Stomach smooth muscle (tissue), 2 donors: ENCODE measurements at regions not wholly inside any gene's neighbourhood (a gene's known extent, or its start where the extent isn't known, plus 50 kb on each side); places are given as distances from the start of the nearest gene placed in this dataset.

Experiments used
- H3K27ac ChIP-seq: one replicate; pipeline ENCODE4 v1.7.0; 2013; ENCODE audit warnings: mild to moderate bottlenecking, low read length, inconsistent platforms
- H3K27me3 ChIP-seq, 2 donors: one replicate each; pipeline ENCODE4 v1.7.0; 2013; ENCODE audit warnings: low read length in 2 of 2; ENCODE audit not compliant: insufficient read depth in 2 of 2, control insufficient read depth in 1 of 2
- H3K36me3 ChIP-seq, 2 donors: one replicate each; pipeline ENCODE4 v1.7.0; 2013; ENCODE audit warnings: low read length in 2 of 2; ENCODE audit not compliant: control insufficient read depth in 2 of 2, insufficient read depth in 2 of 2
- H3K4me1 ChIP-seq: one replicate; pipeline ENCODE4 v1.7.0; 2013; ENCODE audit warnings: low read length; ENCODE audit not compliant: control insufficient read depth, insufficient read depth
- H3K4me3 ChIP-seq, 2 donors: one replicate each; pipeline ENCODE4 v1.7.0; 2013; ENCODE audit warnings: low read length in 2 of 2
- H3K9ac ChIP-seq, 2 donors: one replicate each; pipeline ENCODE4 v1.7.0; 2013; ENCODE audit warnings: low read length in 2 of 2, mild to moderate bottlenecking in 1 of 2
- H3K9me3 ChIP-seq, 2 donors: one replicate each; pipeline ENCODE4 v1.7.0; 2013; ENCODE audit warnings: low read length in 2 of 2; ENCODE audit not compliant: control insufficient read depth in 2 of 2
- donor health status: healthy.
- donor health status: Pancreatic carcinoma.

GRCh38 chr14:65153101-65153500 is 50.8 kb upstream of the MAX start:
- H3K27ac ChIP-seq: no peak overlapping the region
- no peak overlapping the region for H3K4me3 ChIP-seq
- H3K36me3 ChIP-seq: no peaks in the 10 kb centered on the region
- no peaks in the 10 kb centered on the region for H3K9me3 ChIP-seq
- peaks cover 8% of the 10 kb centered on the region for H3K4me1 ChIP-seq
- H3K27me3 ChIP-seq: no peaks in the 10 kb centered on the region
- H3K9ac ChIP-seq: no peak overlapping the region

GRCh38 chr14:65156568-65157366 is 54.5 kb upstream of the MAX start:
- Histone ChIP-seq H3K4me1 (peaks cover 8% of the 10 kb centered on the region), H3K9ac (peak overlapping the region in 1 of 2 donors; percentile 55), H3K4me3 (peak overlapping the region in 1 of 2 donors; percentile 60), H3K27me3 (no peaks in the 10 kb centered on the region), H3K9me3 (no peaks in the 10 kb centered on the region), H3K27ac (peak overlapping the region; percentile 53), H3K36me3 (no peaks in the 10 kb centered on the region)

GRCh38 chr14:65159281-65160062 is 57.2 kb upstream of the MAX start:
- H3K27ac ChIP-seq: no peak overlapping the region
- no peaks in the 10 kb centered on the region for H3K27me3 ChIP-seq
- no peaks in the 10 kb centered on the region for H3K36me3 ChIP-seq
- H3K9me3 ChIP-seq: no peaks in the 10 kb centered on the region
- peaks cover 8% of the 10 kb centered on the region for H3K4me1 ChIP-seq
- no peak overlapping the region for H3K4me3 ChIP-seq
- H3K9ac ChIP-seq: no peak overlapping the region

- Histone ChIP-seq H3K9ac (no peak overlapping the region), H3K27me3 (no peaks in the 10 kb centered on the region), H3K9me3 (no peaks in the 10 kb centered on the region), H3K36me3 (no peaks in the 10 kb centered on the region), H3K27ac (no peak overlapping the region), H3K4me1 (peaks cover 8% of the 10 kb centered on the region), H3K4me3 (no peak overlapping the region)
Observed at GRCh38 chr14:65160091-65160490, 57.8 kb upstream of the MAX start.

- no peaks in the 10 kb centered on the region for H3K36me3 ChIP-seq
Observed at GRCh38 chr14:65162031-65162430, 59.7 kb upstream of the MAX start.

GRCh38 chr14:65164068-65164824 is 61.9 kb upstream of the MAX start:
- Histone ChIP-seq H3K4me1 (no peaks in the 10 kb centered on the region), H3K9me3 (no peaks in the 10 kb centered on the region), H3K4me3 (no peak overlapping the region), H3K27me3 (no peaks in the 10 kb centered on the region), H3K9ac (no peak overlapping the region), H3K36me3 (no peaks in the 10 kb centered on the region), H3K27ac (no peak overlapping the region)

More at GRCh38 chr14:65162031-65162430, 59.7 kb upstream of the MAX start:
- H3K27ac ChIP-seq: no peak overlapping the region
- no peaks in the 10 kb centered on the region for H3K27me3 ChIP-seq
- H3K4me1 ChIP-seq: no peaks in the 10 kb centered on the region
- no peak overlapping the region for H3K9ac ChIP-seq
- H3K9me3 ChIP-seq: no peaks in the 10 kb centered on the region
- no peak overlapping the region for H3K4me3 ChIP-seq

GRCh38 chr14:65164825-65165135 is 62.5 kb upstream of the MAX start:
- Histone ChIP-seq H3K27me3 (no peaks in the 10 kb centered on the region), H3K4me3 (no peak overlapping the region), H3K27ac (no peak overlapping the region), H3K4me1 (no peaks in the 10 kb centered on the region), H3K9me3 (no peaks in the 10 kb centered on the region), H3K36me3 (no peaks in the 10 kb centered on the region), H3K9ac (no peak overlapping the region)

GRCh38 chr14:65167072-65167645 is 64.8 kb upstream of the MAX start:
- Histone ChIP-seq H3K4me3 (no peak overlapping the region), H3K36me3 (no peaks in the 10 kb centered on the region), H3K27ac (no peak overlapping the region), H3K27me3 (peaks cover 7 to 8% of the 10 kb centered on the region in 2 donors), H3K9ac (no peak overlapping the region), H3K9me3 (no peaks in the 10 kb centered on the region), H3K4me1 (no peaks in the 10 kb centered on the region)

GRCh38 chr14:65168840-65169239 is 66.5 kb upstream of the MAX start:
- H3K4me3 ChIP-seq: no peak overlapping the region

GRCh38 chr14:65169351-65169750 is 67.0 kb upstream of the MAX start:
- Histone ChIP-seq H3K9me3 (no peaks in the 10 kb centered on the region), H3K27ac (no peak overlapping the region), H3K9ac (no peak overlapping the region), H3K36me3 (no peaks in the 10 kb centered on the region), H3K4me3 (no peak overlapping the region), H3K4me1 (no peaks in the 10 kb centered on the region), H3K27me3 (peaks cover 7 to 8% of the 10 kb centered on the region in 2 donors)

More at GRCh38 chr14:65168840-65169239, 66.5 kb upstream of the MAX start:
- H3K9ac ChIP-seq: no peak overlapping the region
- peaks cover 7 to 8% of the 10 kb centered on the region in 2 donors for H3K27me3 ChIP-seq
- H3K9me3 ChIP-seq: no peaks in the 10 kb centered on the region
- no peak overlapping the region for H3K27ac ChIP-seq
- H3K36me3 ChIP-seq: no peaks in the 10 kb centered on the region
- no peaks in the 10 kb centered on the region for H3K4me1 ChIP-seq
